GF-D8 (cell line): ENCODE measurements at regions not wholly inside any gene's neighbourhood (a gene's known extent, or its start where the extent isn't known, plus 50 kb on each side); places are given as distances from the start of the nearest gene placed in this dataset.
"Not testable (repeated sequence)": the region's sequence is repeated elsewhere in the genome, so short reads cannot be mapped to it uniquely, and the experiment has no call there.

Experiments used
- DNase-seq: peaks from one replicate; lab custom pipeline; 2025; lab: John Stamatoyannopoulos, UW

GRCh38 chr7:86592185-86592584, 51.5 kb upstream of the GRM3 start:
- DNase-seq: no peak

- no peak for DNase-seq
Observed at GRCh38 chr7:86574006-86574405, 69.7 kb upstream of the GRM3 start.

GRCh38 chr7:86558680-86559501, 84.8 kb upstream of the GRM3 start:
- no peak for DNase-seq

GRCh38 chr7:86534641-86535040, 109.1 kb upstream of the GRM3 start:
- DNase-seq: no peak

- DNase-seq: no peak
Observed at GRCh38 chr7:86504229-86504628, 139.5 kb upstream of the GRM3 start.

- DNase-seq: no peak
Observed at GRCh38 chr7:86499986-86500385, 143.7 kb upstream of the GRM3 start.

GRCh38 chr7:86485827-86486226, 157.9 kb upstream of the GRM3 start:
- DNase-seq: no peak

- DNase-seq: no peak
Observed at GRCh38 chr7:86479144-86479543, 164.6 kb upstream of the GRM3 start.

- DNase-seq: no peak
Observed at GRCh38 chr7:86477343-86477935, 166.3 kb upstream of the GRM3 start.

GRCh38 chr7:86470763-86471162, 172.9 kb upstream of the GRM3 start:
- no peak for DNase-seq

GRCh38 chr7:86469680-86470295, 173.9 kb upstream of the GRM3 start:
- no peak for DNase-seq

GRCh38 chr7:86454753-86455152, 189.0 kb upstream of the GRM3 start:
- no peak for DNase-seq

GRCh38 chr7:86453454-86453853, 190.3 kb upstream of the GRM3 start:
- DNase-seq: no peak

- DNase-seq: no peak
Observed at GRCh38 chr7:86448856-86449255, 194.9 kb upstream of the GRM3 start.

GRCh38 chr7:86445285-86445684, 198.4 kb upstream of the GRM3 start:
- DNase-seq: no peak

- no peak for DNase-seq
Observed at GRCh38 chr7:86444245-86444644, 199.5 kb upstream of the GRM3 start.

- not testable (repeated sequence) for DNase-seq
Observed at GRCh38 chr7:86440420-86440819, 203.3 kb upstream of the GRM3 start.

GRCh38 chr7:86437951-86438450, 205.7 kb upstream of the GRM3 start:
- DNase-seq: no peak

GRCh38 chr7:86431761-86432160, 211.9 kb upstream of the GRM3 start:
- DNase-seq: no peak

GRCh38 chr7:86411814-86412213, 231.9 kb upstream of the GRM3 start:
- DNase-seq: no peak

- DNase-seq: no peak
Observed at GRCh38 chr7:86407291-86407690, 236.4 kb upstream of the GRM3 start.

GRCh38 chr7:86391813-86392212, 251.9 kb upstream of the GRM3 start:
- DNase-seq: no peak

- DNase-seq: not testable (repeated sequence)
Observed at GRCh38 chr7:86375602-86376001, 268.1 kb upstream of the GRM3 start.
